ENCODE measurements at regions not wholly inside any gene's neighbourhood (a gene's known extent, or its start where the extent isn't known, plus 50 kb on each side); places are given as distances from the start of the nearest gene placed in this dataset.

GRCh38 chr19:29263305-29264135, 50.6 kb upstream of the UQCRFS1 start:
- Histone ChIP-seq H3F3A (ENCODE audit: insufficient read depth, low read length, poor library complexity, severe bottlenecking) (no peaks in the 10 kb centered on the region), H4K20me1 (ENCODE audit: insufficient read depth) (no peaks in the 10 kb centered on the region), H3K9ac (ENCODE audit: low read length) (peak overlapping the region; percentile 60), H3K79me2 (replicated peaks; ENCODE audit: insufficient read depth, low read length) (no peaks in the 10 kb centered on the region), H3K9me3 (ENCODE audit: low read length) (no peaks in the 10 kb centered on the region), H3K27me3 (ENCODE audit: insufficient read depth, low read depth, low read length) (no peaks in the 10 kb centered on the region), H3K9me2 (ENCODE audit: insufficient read depth, low read length) (no peaks in the 10 kb centered on the region), H3K4me2 (ENCODE audit: low read length) (peak overlapping the region; percentile 41), H3K4me3 (ENCODE audit: low read length) (peak overlapping the region; percentile 49), H3K36me3 (ENCODE audit: insufficient read depth, low read length) (no peaks in the 10 kb centered on the region), H3K27ac (ENCODE audit: low read length) (peak overlapping the region; percentile 86), H2AFZ (ENCODE audit: low read depth, low read length) (no peak overlapping the region)
- TF ChIP-seq RAD21 (conservative IDR thresholded peaks at IDR 0.05) (peak; percentile 64), CTCF (IDR thresholded peaks at IDR 0.05; ENCODE audit: poor library complexity, severe bottlenecking) (peak; percentile 76), SMC3 (conservative IDR thresholded peaks at IDR 0.05; ENCODE audit: poor library complexity) (peak; percentile 72), EP300 (conservative IDR thresholded peaks at IDR 0.05; ENCODE audit: poor library complexity, severe bottlenecking) (no peak), REST (IDR thresholded peaks at IDR 0.05; ENCODE audit: borderline replicate concordance) (no peak)

- peak overlapping the region; percentile 41 for H3K4me2 ChIP-seq (ENCODE audit: low read length)
- no peaks in the 10 kb centered on the region for H4K20me1 ChIP-seq (ENCODE audit: insufficient read depth)
- H3K36me3 ChIP-seq (ENCODE audit: insufficient read depth, low read length), result no peaks in the 10 kb centered on the region
- no peaks in the 10 kb centered on the region for H3K9me2 ChIP-seq (ENCODE audit: insufficient read depth, low read length)
- H3K4me3 ChIP-seq (ENCODE audit: low read length), result peak overlapping the region; percentile 49
- H3K9me3 ChIP-seq (ENCODE audit: low read length), result no peaks in the 10 kb centered on the region
- no peaks in the 10 kb centered on the region for H3F3A ChIP-seq (ENCODE audit: insufficient read depth, low read length, poor library complexity, severe bottlenecking)
- H2AFZ ChIP-seq (ENCODE audit: low read depth, low read length), result no peak overlapping the region
- no peak for TF ChIP-seq REST (IDR thresholded peaks at IDR 0.05; ENCODE audit: borderline replicate concordance)
- TF ChIP-seq EZH2 (IDR thresholded peaks at IDR 0.05; ENCODE audit: borderline replicate concordance, insufficient read depth, low read length, poor library complexity, severe bottlenecking), result no peak
- TF ChIP-seq EP300 (conservative IDR thresholded peaks at IDR 0.05; ENCODE audit: poor library complexity, severe bottlenecking), result no peak
- TF ChIP-seq TAF1 (IDR thresholded peaks at IDR 0.05; ENCODE audit: low read depth), result no peak
- TF ChIP-seq CTCF (IDR thresholded peaks at IDR 0.05; ENCODE audit: poor library complexity, severe bottlenecking), result no peak
- TF ChIP-seq RAD21 (conservative IDR thresholded peaks at IDR 0.05), result no peak
- no peak for TF ChIP-seq SMC3 (conservative IDR thresholded peaks at IDR 0.05; ENCODE audit: poor library complexity)
- TF ChIP-seq POLR2AphosphoS5 (IDR thresholded peaks at IDR 0.05), result no peak
- TF ChIP-seq MXI1 (conservative IDR thresholded peaks at IDR 0.05; ENCODE audit: poor library complexity, severe bottlenecking), result no peak
- H3K27me3 ChIP-seq (ENCODE audit: insufficient read depth, low read depth, low read length), result no peaks in the 10 kb centered on the region
- peak overlapping the region; percentile 60 for H3K9ac ChIP-seq (ENCODE audit: low read length)
- peak overlapping the region; percentile 86 for H3K27ac ChIP-seq (ENCODE audit: low read length)
- H3K79me2 ChIP-seq (replicated peaks; ENCODE audit: insufficient read depth, low read length), result no peaks in the 10 kb centered on the region
Measured at GRCh38 chr19:29264897-29265296, 51.9 kb upstream of the UQCRFS1 start.

Data from neural cell (in vitro differentiated cells).